ENCODE measurements at regions not wholly inside any gene's neighbourhood (a gene's known extent, or its start where the extent isn't known, plus 50 kb on each side); places are given as distances from the start of the nearest gene placed in this dataset.

- no peak for DNase-seq
Measured at GRCh38 chr13:76038920-76039716, 403.0 kb downstream of the LMO7 start.

- no peak for DNase-seq
Measured at GRCh38 chr13:76036176-76036575, 400.0 kb downstream of the LMO7 start.

GRCh38 chr13:76035711-76036110, 399.6 kb downstream of the LMO7 start:
- no peak for DNase-seq

- no peak for DNase-seq
Measured at GRCh38 chr13:76029706-76030105, 393.6 kb downstream of the LMO7 start.

GRCh38 chr13:76029088-76029487, 393.0 kb downstream of the LMO7 start:
- DNase-seq, result no peak

GRCh38 chr13:76027131-76027530, 391.0 kb downstream of the LMO7 start:
- DNase-seq, result no peak

GRCh38 chr13:76025392-76025791, 389.3 kb downstream of the LMO7 start:
- DNase-seq, result no peak

GRCh38 chr13:76024151-76024550, 388.0 kb downstream of the LMO7 start:
- DNase-seq, result no peak

GRCh38 chr13:76023652-76024051, 387.5 kb downstream of the LMO7 start:
- DNase-seq, result no peak

- DNase-seq, result no peak
Measured at GRCh38 chr13:76020421-76020955, 384.4 kb downstream of the LMO7 start.

- DNase-seq, result peak in 1 of 2 donors; percentile 4
Measured at GRCh38 chr13:76019421-76020044, 383.4 kb downstream of the LMO7 start.

- DNase-seq, result no peak
Measured at GRCh38 chr13:76017861-76018556, 381.9 kb downstream of the LMO7 start.

- DNase-seq, result peak in 1 of 2 donors; percentile 10
Measured at GRCh38 chr13:76016799-76017400, 380.8 kb downstream of the LMO7 start.

- no peak for DNase-seq
Measured at GRCh38 chr13:76014406-76015318, 378.5 kb downstream of the LMO7 start.

GRCh38 chr13:76012091-76012721, 376.1 kb downstream of the LMO7 start:
- DNase-seq, result no peak

GRCh38 chr13:76009267-76009890, 373.2 kb downstream of the LMO7 start:
- DNase-seq, result no peak

GRCh38 chr13:76004416-76004815, 368.3 kb downstream of the LMO7 start:
- no peak for DNase-seq

GRCh38 chr13:76000131-76000530, 364.0 kb downstream of the LMO7 start:
- DNase-seq, result no peak

- no peak for DNase-seq
Measured at GRCh38 chr13:75996582-75996981, 360.5 kb downstream of the LMO7 start.

- no peak for DNase-seq
Measured at GRCh38 chr13:75995966-75996365, 359.8 kb downstream of the LMO7 start.

GRCh38 chr13:75993823-75994222, 357.7 kb downstream of the LMO7 start:
- no peak for DNase-seq
